ENCODE measurements at regions not wholly inside any gene's neighbourhood (a gene's known extent, or its start where the extent isn't known, plus 50 kb on each side); places are given as distances from the start of the nearest gene placed in this dataset.

DNA sequence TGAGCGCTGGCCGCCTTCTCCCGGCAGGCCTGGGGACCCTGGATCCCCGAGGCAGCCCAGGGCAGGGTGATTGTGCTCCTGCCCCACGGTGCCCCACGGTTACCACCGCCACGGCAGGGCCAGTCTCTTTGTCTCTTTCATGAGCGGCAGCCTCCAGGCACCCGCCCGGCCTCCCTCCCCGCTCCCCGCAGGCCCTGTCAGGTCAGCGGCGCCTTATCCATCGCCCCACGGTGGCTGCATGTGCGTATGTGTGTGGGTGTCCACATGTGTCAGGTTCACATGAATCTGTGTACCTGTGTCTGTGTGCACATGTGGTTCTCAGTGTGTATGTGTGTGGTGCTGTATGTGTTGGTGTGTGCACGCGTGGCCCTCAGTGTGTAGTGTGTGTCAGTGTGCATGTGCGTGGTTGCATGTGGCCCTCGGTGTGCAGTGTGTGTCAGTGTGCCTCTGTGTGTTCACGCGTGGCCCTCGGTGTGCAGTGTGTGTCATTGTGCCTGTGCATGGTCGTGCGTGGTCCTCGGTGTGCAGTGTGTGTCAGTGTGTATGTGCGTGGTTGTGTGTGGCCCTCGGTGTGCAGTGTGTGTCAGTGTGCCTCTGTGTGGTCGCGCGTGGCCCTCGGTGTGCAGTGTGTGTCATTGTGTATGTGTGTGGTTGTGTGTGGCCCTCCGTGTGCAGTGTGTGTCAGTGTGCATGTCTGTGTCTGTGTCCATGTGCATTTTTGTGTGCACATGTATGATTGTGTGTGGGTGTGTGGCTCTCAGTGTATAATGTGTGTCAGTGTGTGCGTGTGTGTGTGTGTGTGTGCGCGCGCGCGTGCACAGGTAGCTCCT, 239.2 kb upstream of the GSE1 start:
- H3K4me3 ChIP-seq (ENCODE audit: insufficient read depth, low read depth, low read length), result no peak overlapping the region
- peaks cover 37% of the 10 kb centered on the region for H3K4me1 ChIP-seq (ENCODE audit: insufficient read depth, low read length)
- no peak for TF ChIP-seq EZH2 (IDR thresholded peaks at IDR 0.05; ENCODE audit: insufficient read depth, low read length)
- TF ChIP-seq, protein P1, sequence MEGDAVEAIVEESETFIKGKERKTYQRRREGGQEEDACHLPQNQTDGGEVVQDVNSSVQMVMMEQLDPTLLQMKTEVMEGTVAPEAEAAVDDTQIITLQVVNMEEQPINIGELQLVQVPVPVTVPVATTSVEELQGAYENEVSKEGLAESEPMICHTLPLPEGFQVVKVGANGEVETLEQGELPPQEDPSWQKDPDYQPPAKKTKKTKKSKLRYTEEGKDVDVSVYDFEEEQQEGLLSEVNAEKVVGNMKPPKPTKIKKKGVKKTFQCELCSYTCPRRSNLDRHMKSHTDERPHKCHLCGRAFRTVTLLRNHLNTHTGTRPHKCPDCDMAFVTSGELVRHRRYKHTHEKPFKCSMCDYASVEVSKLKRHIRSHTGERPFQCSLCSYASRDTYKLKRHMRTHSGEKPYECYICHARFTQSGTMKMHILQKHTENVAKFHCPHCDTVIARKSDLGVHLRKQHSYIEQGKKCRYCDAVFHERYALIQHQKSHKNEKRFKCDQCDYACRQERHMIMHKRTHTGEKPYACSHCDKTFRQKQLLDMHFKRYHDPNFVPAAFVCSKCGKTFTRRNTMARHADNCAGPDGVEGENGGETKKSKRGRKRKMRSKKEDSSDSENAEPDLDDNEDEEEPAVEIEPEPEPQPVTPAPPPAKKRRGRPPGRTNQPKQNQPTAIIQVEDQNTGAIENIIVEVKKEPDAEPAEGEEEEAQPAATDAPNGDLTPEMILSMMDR (IDR thresholded peaks at IDR 0.05; ENCODE audit: insufficient read depth, low read depth, low read length), result no peak
- no peak overlapping the region for H3K27ac Mint-ChIP-seq (ENCODE audit: unreplicated experiment)
- H3K27me3 ChIP-seq (ENCODE audit: insufficient read depth, low read length), result no peaks in the 10 kb centered on the region
- no peaks in the 10 kb centered on the region for H3K36me3 ChIP-seq (ENCODE audit: insufficient read depth, low read length)
- H2AFZ ChIP-seq (ENCODE audit: low read depth, low read length), result no peak overlapping the region
- no peak overlapping the region for H3K27ac ChIP-seq (ENCODE audit: low read depth, low read length)
- no peaks in the 10 kb centered on the region for H3K9me3 Mint-ChIP-seq (ENCODE audit: unreplicated experiment)
- no peaks in the 10 kb centered on the region for H3K9me3 ChIP-seq (ENCODE audit: insufficient read depth, low read depth, low read length)
- no peaks in the 10 kb centered on the region for H3K36me3 Mint-ChIP-seq (ENCODE audit: low read depth, unreplicated experiment)
- peaks cover 14% of the 10 kb centered on the region for H3K27me3 Mint-ChIP-seq (ENCODE audit: low read depth, unreplicated experiment)
- no peak overlapping the region for H3K4me3 Mint-ChIP-seq (ENCODE audit: unreplicated experiment)
- H4K20me1 ChIP-seq (ENCODE audit: insufficient read depth, low read length), result peaks cover 76% of the 10 kb centered on the region
- H3K9ac ChIP-seq (ENCODE audit: low read length), result no peak overlapping the region
- peaks cover 3% of the 10 kb centered on the region for H3K79me2 ChIP-seq (ENCODE audit: insufficient read depth, low read length)
- H3K4me2 ChIP-seq (ENCODE audit: low read length), result no peak overlapping the region
- peaks cover 9% of the 10 kb centered on the region for H3K4me1 Mint-ChIP-seq (ENCODE audit: low read depth, unreplicated experiment)
- no peak for DNase-seq (ENCODE audit: low read depth)
- FAIRE-seq, result no peak

DNA sequence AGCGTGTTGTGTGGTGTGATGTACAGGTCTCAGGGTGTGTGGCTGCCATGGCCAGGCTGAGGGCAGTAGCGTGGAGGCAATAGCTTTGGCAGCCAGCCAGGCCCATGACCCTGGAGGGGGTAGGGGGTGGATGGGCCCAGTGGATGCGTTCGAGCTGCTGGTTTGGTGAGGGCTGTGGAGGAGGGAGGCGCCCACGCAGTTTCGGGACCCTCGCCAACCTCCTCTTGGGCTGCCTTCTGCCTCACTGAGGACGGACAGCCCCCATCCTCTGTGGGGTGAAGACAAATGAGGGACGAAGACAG, 238.6 kb upstream of the GSE1 start:
- no peak overlapping the region for H3K9ac ChIP-seq (ENCODE audit: low read length)
- Mint-ChIP-seq H3K4me1 (ENCODE audit: low read depth, unreplicated experiment) (peaks cover 9% of the 10 kb centered on the region), H3K36me3 (ENCODE audit: low read depth, unreplicated experiment) (no peaks in the 10 kb centered on the region), H3K4me3 (ENCODE audit: unreplicated experiment) (no peak overlapping the region), H3K27me3 (ENCODE audit: low read depth, unreplicated experiment) (peaks cover 12% of the 10 kb centered on the region), H3K9me3 (ENCODE audit: unreplicated experiment) (no peaks in the 10 kb centered on the region), H3K27ac (ENCODE audit: unreplicated experiment) (no peak overlapping the region)
- peaks cover 3% of the 10 kb centered on the region for H3K79me2 ChIP-seq (ENCODE audit: insufficient read depth, low read length)
- FAIRE-seq (no peak), DNase-seq (ENCODE audit: low read depth) (no peak)
- peaks cover 76% of the 10 kb centered on the region for H4K20me1 ChIP-seq (ENCODE audit: insufficient read depth, low read length)
- H3K4me3 ChIP-seq (ENCODE audit: insufficient read depth, low read depth, low read length), result no peak overlapping the region
- no peaks in the 10 kb centered on the region for H3K36me3 ChIP-seq (ENCODE audit: insufficient read depth, low read length)
- H3K4me2 ChIP-seq (ENCODE audit: low read length), result no peak overlapping the region
- H3K27ac ChIP-seq (ENCODE audit: low read depth, low read length), result no peak overlapping the region
- peaks cover 37% of the 10 kb centered on the region for H3K4me1 ChIP-seq (ENCODE audit: insufficient read depth, low read length)
- H3K27me3 ChIP-seq (ENCODE audit: insufficient read depth, low read length), result no peaks in the 10 kb centered on the region
- H3K9me3 ChIP-seq (ENCODE audit: insufficient read depth, low read depth, low read length), result no peaks in the 10 kb centered on the region
- H2AFZ ChIP-seq (ENCODE audit: low read depth, low read length), result no peak overlapping the region
- TF ChIP-seq, protein P1 (IDR thresholded peaks at IDR 0.05; ENCODE audit: insufficient read depth, low read depth, low read length), result no peak
- no peak for TF ChIP-seq EZH2 (IDR thresholded peaks at IDR 0.05; ENCODE audit: insufficient read depth, low read length)

- Histone ChIP-seq H3K9ac (ENCODE audit: low read length) (no peak overlapping the region), H3K79me2 (ENCODE audit: insufficient read depth, low read length) (peaks cover 3% of the 10 kb centered on the region), H3K36me3 (ENCODE audit: insufficient read depth, low read length) (no peaks in the 10 kb centered on the region), H2AFZ (ENCODE audit: low read depth, low read length) (no peak overlapping the region), H3K4me1 (ENCODE audit: insufficient read depth, low read length) (peaks cover 34% of the 10 kb centered on the region), H3K4me2 (ENCODE audit: low read length) (no peak overlapping the region), H3K27ac (ENCODE audit: low read depth, low read length) (no peak overlapping the region), H3K4me3 (ENCODE audit: insufficient read depth, low read depth, low read length) (no peak overlapping the region), H3K27me3 (ENCODE audit: insufficient read depth, low read length) (no peaks in the 10 kb centered on the region), H3K9me3 (ENCODE audit: insufficient read depth, low read depth, low read length) (no peaks in the 10 kb centered on the region), H4K20me1 (ENCODE audit: insufficient read depth, low read length) (peaks cover 69% of the 10 kb centered on the region)
- peaks cover 9% of the 10 kb centered on the region for H3K4me1 Mint-ChIP-seq (ENCODE audit: low read depth, unreplicated experiment)
- H3K27ac Mint-ChIP-seq (ENCODE audit: unreplicated experiment), result no peak overlapping the region
- no peak overlapping the region for H3K4me3 Mint-ChIP-seq (ENCODE audit: unreplicated experiment)
- H3K27me3 Mint-ChIP-seq (ENCODE audit: low read depth, unreplicated experiment), result peaks cover 15% of the 10 kb centered on the region
- DNase-seq (ENCODE audit: low read depth), result no peak
- no peak for FAIRE-seq
- no peaks in the 10 kb centered on the region for H3K9me3 Mint-ChIP-seq (ENCODE audit: unreplicated experiment)
- peaks cover 3% of the 10 kb centered on the region for H3K36me3 Mint-ChIP-seq (ENCODE audit: low read depth, unreplicated experiment)
- TF ChIP-seq, protein P1 (IDR thresholded peaks at IDR 0.05; ENCODE audit: insufficient read depth, low read depth, low read length), result no peak
- no peak for TF ChIP-seq EZH2 (IDR thresholded peaks at IDR 0.05; ENCODE audit: insufficient read depth, low read length)
Observed at GRCh38 chr16:85375282-85375681, 237.8 kb upstream of the GSE1 start.
